Lower lobe of right lung (tissue), 2 donors: ENCODE measurements at regions not wholly inside any gene's neighbourhood (a gene's known extent, or its start where the extent isn't known, plus 50 kb on each side); places are given as distances from the start of the nearest gene placed in this dataset.

Source experiments
- ATAC-seq, 2 donors: fragments of 200-7000 bp; cut with Tn5 transposase; one replicate each; pipeline ENCODE4 v1.9.1; 2020 to 2022; ENCODE audit warnings: mild to moderate bottlenecking in 2 of 2, moderate library complexity in 2 of 2
- DNase-seq: peaks from one replicate; pipeline ENCODE4 v3.0.0-alpha.2; 2020
- H3K27ac ChIP-seq: fragments of 200-600 bp; one replicate; pipeline ENCODE4 v1.8.0; 2022
- H3K27me3 ChIP-seq: fragments of 200-600 bp; one replicate; pipeline ENCODE4 v1.8.0; 2022; ENCODE audit warnings: low read depth
- H3K36me3 ChIP-seq: fragments of 200-600 bp; one replicate; pipeline ENCODE4 v1.8.0; 2022; ENCODE audit warnings: mild to moderate bottlenecking
- H3K4me1 ChIP-seq: fragments of 200-600 bp; one replicate; pipeline ENCODE4 v1.8.0; 2022
- H3K4me3 ChIP-seq: fragments of 200-600 bp; one replicate; pipeline ENCODE4 v1.8.0; 2022; ENCODE audit warnings: mild to moderate bottlenecking
- H3K9me3 ChIP-seq: fragments of 200-600 bp; one replicate; pipeline ENCODE4 v1.8.0; 2022
- CTCF ChIP-seq: fragments of 200-600 bp; IDR thresholded peaks from one replicate; pipeline ENCODE4 v1.8.0; 2022; ENCODE audit warnings: antibody characterized with exemption, mild to moderate bottlenecking
- intact Hi-C: fragments of 100-400 bp; cut with DNase I; formaldehyde crosslinking; loops from one replicate; pipeline ENCODE4 v1.11.0; 2022
- donor health status: DM: no; HTN: yes; CAD: no; lungs with severe emphysema.

DNA sequence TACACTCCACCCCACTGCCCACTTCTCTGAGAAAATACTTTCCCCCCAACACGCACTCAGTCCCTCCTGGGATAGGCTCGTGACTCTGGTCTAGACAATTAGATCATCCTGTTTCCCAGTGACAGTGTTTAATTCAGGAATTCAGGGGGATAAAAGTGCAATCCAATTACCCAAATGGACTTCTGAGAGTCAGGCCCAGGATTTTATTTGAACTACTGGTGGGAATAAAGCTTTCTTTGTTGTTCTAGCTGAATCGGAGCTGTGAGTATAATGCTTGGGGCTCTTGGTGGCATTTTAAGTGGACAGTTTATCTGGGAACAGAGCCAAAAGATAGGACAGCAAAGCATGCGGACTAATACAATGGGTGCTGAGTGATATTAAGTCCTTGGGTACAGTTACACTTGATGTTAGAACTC lies 683.3 kb downstream of the MAT2B start:
- no peak overlapping the region for H3K4me3 ChIP-seq
- no peaks in the 10 kb centered on the region for H3K36me3 ChIP-seq
- H3K27me3 ChIP-seq, result no peaks in the 10 kb centered on the region
- no peaks in the 10 kb centered on the region for H3K9me3 ChIP-seq
- ATAC-seq (no peak), DNase-seq (no peak)
- intact Hi-C loops, result no loop called here
- no peaks in the 10 kb centered on the region for H3K4me1 ChIP-seq
- TF ChIP-seq CTCF, result no peak
- H3K27ac ChIP-seq, result no peak overlapping the region

DNA sequence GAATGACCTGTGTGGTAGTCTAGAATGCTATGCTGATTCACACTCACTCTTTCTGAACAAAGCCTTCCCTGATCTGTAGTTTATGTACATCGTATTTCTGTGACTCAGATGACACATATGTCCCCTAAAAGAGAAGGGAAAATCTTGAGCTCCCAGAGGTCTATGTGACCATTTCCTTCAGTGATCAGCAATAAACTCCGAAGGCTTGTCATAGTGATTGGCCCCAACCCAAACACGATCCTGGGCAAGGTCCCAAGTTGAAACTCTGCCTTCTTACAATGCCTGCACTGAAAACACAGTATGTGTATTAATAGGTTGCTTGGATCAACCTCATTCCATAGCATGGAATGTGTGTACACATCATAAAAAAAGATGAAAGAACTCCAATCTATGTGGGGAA lies 685.8 kb downstream of the MAT2B start:
- no peak for DNase-seq
- no peak for TF ChIP-seq CTCF
- intact Hi-C loops, result no loop called here
- Histone ChIP-seq H3K27me3 (no peaks in the 10 kb centered on the region), H3K27ac (no peak overlapping the region), H3K4me1 (no peaks in the 10 kb centered on the region), H3K9me3 (no peaks in the 10 kb centered on the region), H3K4me3 (no peak overlapping the region), H3K36me3 (no peaks in the 10 kb centered on the region)
- ATAC-seq, result no peak

GRCh38 chr5:164202338-164202737 lies 696.9 kb downstream of the MAT2B start:
- Histone ChIP-seq H3K4me1 (no peaks in the 10 kb centered on the region), H3K27ac (no peak overlapping the region), H3K27me3 (no peaks in the 10 kb centered on the region), H3K4me3 (no peak overlapping the region), H3K36me3 (no peaks in the 10 kb centered on the region), H3K9me3 (no peaks in the 10 kb centered on the region)
- no peak for ATAC-seq
- no peak for TF ChIP-seq CTCF
- intact Hi-C loops, result no loop called here
- DNase-seq, result no peak

- Histone ChIP-seq H3K4me3 (no peak overlapping the region), H3K27me3 (no peaks in the 10 kb centered on the region), H3K9me3 (no peaks in the 10 kb centered on the region), H3K27ac (no peak overlapping the region), H3K4me1 (no peaks in the 10 kb centered on the region), H3K36me3 (no peaks in the 10 kb centered on the region)
- intact Hi-C loops, result no loop called here
- no peak for TF ChIP-seq CTCF
- ATAC-seq, result no peak
- no peak for DNase-seq
Measured at GRCh38 chr5:164203581-164204225, 698.3 kb downstream of the MAT2B start.

DNA sequence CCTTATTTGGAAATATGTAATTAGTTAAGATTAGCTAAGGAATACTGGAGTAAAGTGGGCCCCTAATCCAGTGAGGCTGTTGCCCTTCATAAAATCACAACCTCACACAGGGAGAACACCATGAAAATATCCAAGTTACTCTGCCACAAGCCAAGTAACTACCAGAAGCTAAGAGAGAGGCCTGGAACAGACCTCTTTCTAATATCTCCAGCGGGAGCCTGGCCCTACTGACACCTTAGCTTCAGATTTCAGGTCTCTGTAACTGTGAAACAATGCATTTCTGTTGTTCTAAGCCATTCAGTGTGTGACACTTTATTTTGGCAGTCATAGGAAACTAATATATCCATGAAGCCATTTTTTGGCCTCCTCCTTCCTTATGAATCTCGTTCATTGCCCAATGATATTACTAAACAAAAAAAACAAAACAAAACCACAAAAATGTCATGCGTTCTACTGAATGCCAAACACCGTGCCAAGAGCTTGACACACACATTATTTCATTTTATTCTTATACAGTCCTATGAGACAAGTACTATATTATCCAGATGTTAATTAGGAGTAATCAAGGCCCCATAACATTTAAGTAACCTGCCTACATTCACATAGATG lies 699.0 kb downstream of the MAT2B start:
- no peak for TF ChIP-seq CTCF
- no peaks in the 10 kb centered on the region for H3K9me3 ChIP-seq
- no peaks in the 10 kb centered on the region for H3K4me1 ChIP-seq
- no peak for DNase-seq
- no peaks in the 10 kb centered on the region for H3K27me3 ChIP-seq
- H3K4me3 ChIP-seq, result no peak overlapping the region
- intact Hi-C loops, result no loop called here
- H3K27ac ChIP-seq, result no peak overlapping the region
- H3K36me3 ChIP-seq, result no peaks in the 10 kb centered on the region
- no peak for ATAC-seq
